Mononuclear cell (primary cell): ENCODE measurements at regions not wholly inside any gene's neighbourhood (a gene's known extent, or its start where the extent isn't known, plus 50 kb on each side); places are given as distances from the start of the nearest gene placed in this dataset.
"Not testable (repeated sequence)": the region's sequence is repeated elsewhere in the genome, so short reads cannot be mapped to it uniquely, and the experiment has no call there.

Source experiments
- H3K27me3 ChIP-seq: 2 replicates; pipeline ENCODE4 v1.6.0; 2011; ENCODE audit warnings: low read length, control low read depth; ENCODE audit not compliant: insufficient read depth
- H3K4me1 ChIP-seq: 2 replicates; pipeline ENCODE4 v1.5.1; 2011; ENCODE audit warnings: mild to moderate bottlenecking, low read length, control low read depth; ENCODE audit not compliant: insufficient read depth
- H3K4me3 ChIP-seq: 2 replicates; pipeline ENCODE4 v1.5.1; 2011; ENCODE audit warnings: mild to moderate bottlenecking, low read length, moderate library complexity
- H3K9me3 ChIP-seq: 2 replicates; pipeline ENCODE4 v1.5.1; 2011; ENCODE audit warnings: low read depth, mild to moderate bottlenecking, control low read depth, low read length

GRCh38 chr5:8811581-8811980 lies 734.3 kb downstream of the SEMA5A start:
- Histone ChIP-seq H3K27me3 (no peaks in the 10 kb centered on the region), H3K4me3 (no peak overlapping the region), H3K4me1 (no peaks in the 10 kb centered on the region), H3K9me3 (no peaks in the 10 kb centered on the region)

DNA sequence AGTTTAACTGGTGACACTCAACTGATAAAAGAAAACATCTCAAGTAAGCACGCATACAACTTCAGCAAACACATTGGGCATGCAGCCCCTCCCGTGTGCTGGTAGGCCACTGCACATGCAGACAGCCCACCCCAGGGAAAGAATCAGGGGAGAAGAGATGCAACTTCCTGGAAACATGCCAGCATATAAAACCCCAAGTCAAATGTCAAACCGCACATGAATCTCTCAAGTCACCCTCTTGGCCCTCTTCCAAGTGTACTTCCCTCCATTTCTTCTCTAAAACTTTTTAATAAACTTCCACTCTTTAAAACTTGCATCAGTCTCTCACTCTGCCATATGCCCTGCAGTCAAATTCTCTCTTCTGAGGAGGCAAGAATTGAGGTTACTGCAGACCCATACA lies 732.7 kb downstream of the SEMA5A start:
- no peaks in the 10 kb centered on the region for H3K27me3 ChIP-seq
- H3K4me1 ChIP-seq: no peaks in the 10 kb centered on the region
- H3K4me3 ChIP-seq: no peak overlapping the region
- H3K9me3 ChIP-seq: no peaks in the 10 kb centered on the region

DNA sequence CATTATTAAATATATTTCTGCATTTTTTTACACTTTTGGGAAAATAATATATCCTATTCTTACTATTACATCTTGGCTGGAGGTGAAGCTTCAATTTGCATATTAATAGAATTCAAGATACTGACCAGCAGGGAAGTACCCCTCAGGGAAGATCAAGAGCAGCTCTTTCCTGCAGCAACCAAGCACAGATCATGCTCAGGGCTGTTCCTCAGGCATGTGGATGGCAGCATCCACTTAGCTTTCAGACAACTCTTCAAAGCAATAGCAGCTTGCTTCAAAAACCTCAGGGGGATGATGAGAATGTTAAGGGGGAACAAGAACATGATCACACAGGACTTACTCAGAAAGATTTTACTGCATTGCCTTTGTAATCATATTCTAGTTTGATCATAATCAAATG lies 731.8 kb downstream of the SEMA5A start:
- no peak overlapping the region for H3K4me3 ChIP-seq
- H3K4me1 ChIP-seq: no peaks in the 10 kb centered on the region
- H3K27me3 ChIP-seq: no peaks in the 10 kb centered on the region
- H3K9me3 ChIP-seq: peaks cover under 1% of the 10 kb centered on the region

GRCh38 chr5:8824371-8824770 lies 721.5 kb downstream of the SEMA5A start:
- H3K27me3 ChIP-seq: no peaks in the 10 kb centered on the region
- H3K4me3 ChIP-seq: no peak overlapping the region
- no peaks in the 10 kb centered on the region for H3K4me1 ChIP-seq
- peaks cover 4% of the 10 kb centered on the region for H3K9me3 ChIP-seq

- Histone ChIP-seq H3K4me3 (no peak overlapping the region), H3K4me1 (no peaks in the 10 kb centered on the region), H3K27me3 (no peaks in the 10 kb centered on the region), H3K9me3 (no peaks in the 10 kb centered on the region)
Observed at GRCh38 chr5:8825139-8825757, 720.6 kb downstream of the SEMA5A start.

DNA sequence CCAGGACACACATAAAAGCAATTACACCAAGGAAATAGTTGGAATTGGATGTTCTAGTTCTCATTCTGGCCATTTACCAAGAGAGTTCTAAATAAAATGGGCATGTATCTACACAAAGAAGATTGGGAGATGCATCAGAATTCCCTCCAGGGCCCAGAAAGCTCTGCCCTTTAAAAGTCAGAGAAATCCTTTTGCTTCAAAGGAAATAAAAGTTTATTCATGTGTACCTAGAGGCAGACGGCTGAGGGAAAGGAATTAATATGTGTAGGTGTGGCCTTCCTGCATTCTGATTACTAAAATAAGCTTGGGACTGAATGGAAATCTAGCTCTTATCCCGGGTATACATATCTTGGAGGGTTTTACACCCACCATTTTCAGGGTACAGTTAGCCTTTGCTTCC lies 719.4 kb downstream of the SEMA5A start:
- Histone ChIP-seq H3K27me3 (no peaks in the 10 kb centered on the region), H3K4me3 (no peak overlapping the region), H3K4me1 (no peaks in the 10 kb centered on the region), H3K9me3 (peaks cover 3% of the 10 kb centered on the region)

DNA sequence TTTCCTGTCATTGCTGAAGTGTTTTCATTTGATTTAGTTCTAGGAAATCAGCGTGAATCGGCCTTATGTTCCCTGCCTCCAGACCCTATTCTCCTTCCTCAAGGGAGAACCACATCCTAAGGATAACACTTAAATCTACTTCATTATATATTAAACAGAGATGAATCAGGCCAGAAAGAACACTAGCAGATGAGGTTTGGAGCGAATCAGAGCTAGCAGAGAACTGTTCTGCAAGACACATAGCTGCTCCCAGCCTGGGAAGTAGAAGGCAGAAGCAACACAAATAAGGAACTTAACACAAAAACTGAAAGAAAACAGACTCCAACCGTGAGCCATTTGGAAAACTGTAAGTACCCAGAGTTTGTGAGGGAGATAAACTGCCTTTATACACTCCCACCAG lies 718.2 kb downstream of the SEMA5A start:
- Histone ChIP-seq H3K27me3 (no peaks in the 10 kb centered on the region), H3K4me1 (no peaks in the 10 kb centered on the region), H3K4me3 (no peak overlapping the region), H3K9me3 (peaks cover 6% of the 10 kb centered on the region)

DNA sequence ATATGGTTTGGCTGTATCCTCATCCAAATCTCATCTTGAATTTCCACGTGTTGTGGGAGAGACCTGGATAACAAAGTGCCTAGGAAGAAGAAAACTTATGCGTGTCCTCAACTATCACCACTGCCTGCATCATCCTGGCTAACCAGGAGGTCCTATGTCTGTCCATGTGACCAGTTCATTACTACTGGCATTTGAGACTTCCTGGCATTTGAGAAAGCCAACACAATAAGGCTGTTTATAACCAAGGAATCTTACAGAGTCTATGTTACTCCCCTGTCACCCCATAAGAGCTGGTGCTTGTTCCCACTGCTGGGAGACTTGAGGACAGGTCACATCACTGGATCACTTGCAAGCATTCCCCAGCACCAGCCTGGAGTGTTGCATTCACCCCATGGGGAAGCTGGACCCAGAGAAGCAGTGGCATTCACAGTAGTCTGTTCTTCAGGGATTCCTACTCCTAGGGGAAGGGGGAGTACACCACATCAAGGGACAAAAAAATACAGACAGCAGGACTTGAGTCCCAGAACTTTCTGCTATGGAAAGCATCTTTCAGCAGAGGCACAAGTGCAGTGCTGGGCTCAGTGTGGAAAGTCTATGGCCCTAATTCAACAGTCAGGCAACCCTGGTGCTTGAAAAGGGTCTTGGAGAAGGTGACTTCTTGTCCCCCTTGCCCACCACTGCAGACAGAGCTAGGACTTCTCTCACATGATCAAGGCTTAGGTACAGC lies 717.1 kb downstream of the SEMA5A start:
- no peak overlapping the region for H3K4me3 ChIP-seq
- peaks cover 6% of the 10 kb centered on the region for H3K9me3 ChIP-seq
- no peaks in the 10 kb centered on the region for H3K4me1 ChIP-seq
- H3K27me3 ChIP-seq: no peaks in the 10 kb centered on the region

DNA sequence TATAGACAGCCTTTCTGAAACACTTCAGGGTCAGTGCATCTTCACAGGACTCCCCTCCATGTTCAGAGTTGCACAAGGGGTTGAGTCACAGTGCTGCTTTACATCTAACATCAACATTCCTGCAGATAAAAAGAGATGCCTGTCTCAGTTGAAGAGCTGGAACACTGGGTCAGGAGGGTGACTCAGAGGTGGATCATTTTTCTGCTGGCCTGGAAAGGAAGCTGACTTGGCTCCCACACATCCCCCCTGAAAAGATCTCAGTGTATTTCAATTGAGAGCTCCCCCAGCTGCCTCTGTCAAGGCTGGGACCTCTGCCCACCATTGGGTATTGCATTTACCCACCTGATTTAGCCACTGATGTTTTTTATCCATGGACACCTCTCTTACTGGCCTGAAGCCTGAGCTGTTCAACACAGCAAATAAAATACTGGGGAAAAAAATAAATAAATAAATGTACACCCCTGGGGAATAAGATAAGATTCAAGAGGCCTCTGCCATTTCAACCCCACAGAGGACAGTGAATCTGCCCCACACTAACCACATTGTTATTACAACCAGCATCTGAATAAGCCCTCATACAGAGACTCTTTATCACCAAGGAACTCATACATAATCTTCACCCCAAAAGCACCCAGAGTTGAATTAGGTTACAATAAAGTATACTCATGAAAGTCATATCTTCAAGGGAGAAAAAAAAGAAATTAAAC lies 716.4 kb downstream of the SEMA5A start:
- no peaks in the 10 kb centered on the region for H3K4me1 ChIP-seq
- H3K4me3 ChIP-seq: no peak overlapping the region
- H3K9me3 ChIP-seq: peaks cover 6% of the 10 kb centered on the region
- no peaks in the 10 kb centered on the region for H3K27me3 ChIP-seq

- no peak overlapping the region for H3K4me3 ChIP-seq
- no peaks in the 10 kb centered on the region for H3K27me3 ChIP-seq
Observed at GRCh38 chr5:8831251-8831650, 714.6 kb downstream of the SEMA5A start.

GRCh38 chr5:8831854-8832253 lies 714.0 kb downstream of the SEMA5A start:
- Histone ChIP-seq H3K4me1 (no peaks in the 10 kb centered on the region), H3K4me3 (no peak overlapping the region), H3K27me3 (no peaks in the 10 kb centered on the region), H3K9me3 (peaks cover 6% of the 10 kb centered on the region)

More at GRCh38 chr5:8831251-8831650, 714.6 kb downstream of the SEMA5A start:
- H3K9me3 ChIP-seq: peaks cover 6% of the 10 kb centered on the region
- no peaks in the 10 kb centered on the region for H3K4me1 ChIP-seq

GRCh38 chr5:8839361-8840055 lies 706.4 kb downstream of the SEMA5A start:
- H3K27me3 ChIP-seq: no peaks in the 10 kb centered on the region
- no peaks in the 10 kb centered on the region for H3K9me3 ChIP-seq
- no peaks in the 10 kb centered on the region for H3K4me1 ChIP-seq
- no peak overlapping the region for H3K4me3 ChIP-seq

- Histone ChIP-seq H3K27me3 (no peaks in the 10 kb centered on the region), H3K9me3 (no peaks in the 10 kb centered on the region)
Observed at GRCh38 chr5:8840237-8840636, 705.6 kb downstream of the SEMA5A start.

DNA sequence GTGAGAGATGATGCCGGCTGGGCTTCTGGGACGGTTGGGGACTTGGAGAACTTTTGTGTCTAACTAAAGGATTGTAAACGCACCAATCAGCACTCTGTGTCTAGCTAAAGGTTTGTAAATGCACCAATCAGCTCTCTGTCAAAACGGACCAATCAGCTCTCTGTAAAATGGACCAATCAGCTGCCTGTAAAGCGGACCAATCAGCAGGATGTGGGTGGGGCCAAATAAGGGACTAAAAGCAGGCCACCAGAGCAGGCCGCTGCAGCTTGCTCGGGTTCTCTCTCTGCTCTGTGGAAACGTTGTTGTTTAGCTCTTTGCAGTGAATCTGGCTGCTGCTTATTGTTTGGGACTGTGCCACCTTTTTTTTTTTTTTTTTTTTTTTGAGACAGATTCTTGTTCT lies 705.1 kb downstream of the SEMA5A start:
- not testable (repeated sequence) for H3K4me3 ChIP-seq, H3K4me1 ChIP-seq, H3K27me3 ChIP-seq, H3K9me3 ChIP-seq

More at GRCh38 chr5:8840237-8840636, 705.6 kb downstream of the SEMA5A start:
- H3K4me3 ChIP-seq: no peak overlapping the region
- no peaks in the 10 kb centered on the region for H3K4me1 ChIP-seq

GRCh38 chr5:8842971-8843551 lies 702.8 kb downstream of the SEMA5A start:
- H3K4me1 ChIP-seq: no peaks in the 10 kb centered on the region
- H3K27me3 ChIP-seq: no peaks in the 10 kb centered on the region
- no peaks in the 10 kb centered on the region for H3K9me3 ChIP-seq
- no peak overlapping the region for H3K4me3 ChIP-seq
